MM.1S (cell line): ENCODE measurements at regions not wholly inside any gene's neighbourhood (a gene's known extent, or its start where the extent isn't known, plus 50 kb on each side); places are given as distances from the start of the nearest gene placed in this dataset.

ENCODE experiments used
- DNase-seq: peaks from one replicate; pipeline ENCODE4 v3.0.0-alpha.2; 2015
- H2AFZ ChIP-seq: fragments of 300-600 bp; sonication (generic); 2 replicates; pipeline ENCODE4 v1.6.0; 2016; ENCODE audit warnings: antibody characterized with exemption, low read length
- H3F3A ChIP-seq: fragments of 300-600 bp; sonication (generic); 2 replicates; pipeline ENCODE4 v1.6.1; 2016; ENCODE audit warnings: mild to moderate bottlenecking, antibody characterized with exemption, low read length, moderate library complexity, mixed read lengths; ENCODE audit not compliant: insufficient read depth
- H3K27ac ChIP-seq: fragments of 300-600 bp; sonication (generic); 2 replicates; pipeline ENCODE4 v1.5.1; 2016; ENCODE audit warnings: mild to moderate bottlenecking, low read length
- H3K27me3 ChIP-seq: fragments of 300-600 bp; sonication (generic); replicated peaks from 2 replicates; pipeline ENCODE4 v1.6.0; 2016; ENCODE audit warnings: low read length; ENCODE audit not compliant: insufficient read depth
- H3K36me3 ChIP-seq: fragments of 300-600 bp; sonication (generic); replicated peaks from 2 replicates; pipeline ENCODE4 v1.6.1; 2016; ENCODE audit warnings: mild to moderate bottlenecking, low read length, mixed read lengths; ENCODE audit not compliant: insufficient read depth
- H3K4me1 ChIP-seq: fragments of 300-600 bp; sonication (generic); 2 replicates; pipeline ENCODE4 v1.6.1; 2016; ENCODE audit warnings: low read length, mixed read lengths
- H3K4me2 ChIP-seq: fragments of 300-600 bp; sonication (generic); 2 replicates; pipeline ENCODE4 v1.6.0; 2016; ENCODE audit warnings: low read depth, low read length
- H3K4me3 ChIP-seq: fragments of 300-600 bp; sonication (generic); 2 replicates; pipeline ENCODE4 v1.5.1; 2016; ENCODE audit warnings: low read length, mixed read lengths
- H3K79me2 ChIP-seq: fragments of 300-600 bp; sonication (generic); 2 replicates; pipeline ENCODE4 v1.6.1; 2016; ENCODE audit warnings: mixed run types, low read length, mixed read lengths
- H3K9ac ChIP-seq: fragments of 300-600 bp; sonication (generic); 2 replicates; pipeline ENCODE4 v1.6.1; 2016; ENCODE audit warnings: low read length, mixed read lengths
- H3K9me2 ChIP-seq: fragments of 300-600 bp; sonication (generic); replicated peaks from 2 replicates; pipeline ENCODE4 v1.6.1; 2016; ENCODE audit warnings: mild to moderate bottlenecking, low read length, mixed read lengths; ENCODE audit not compliant: insufficient read depth
- H3K9me3 ChIP-seq: fragments of 300-600 bp; sonication (generic); replicated peaks from 2 replicates; pipeline ENCODE4 v1.6.1; 2016; ENCODE audit warnings: mild to moderate bottlenecking, low read length, mixed read lengths; ENCODE audit not compliant: insufficient read depth
- H4K20me1 ChIP-seq: fragments of 300-600 bp; sonication (generic); 2 replicates; pipeline ENCODE4 v1.6.1; 2016; ENCODE audit warnings: mild to moderate bottlenecking, low read length, moderate library complexity, mixed read lengths; ENCODE audit not compliant: insufficient read depth
- CTCF ChIP-seq: fragments of 300-600 bp; sonication (generic); IDR thresholded peaks from 2 replicates; pipeline ENCODE4 v1.5.1; 2016; ENCODE audit warnings: antibody characterized with exemption, low read length, mixed read lengths
- EZH2 ChIP-seq: fragments of 300-600 bp; sonication (generic); optimal IDR thresholded peaks from 2 replicates; pipeline ENCODE3; 2017; ENCODE audit warnings: low read depth, mild to moderate bottlenecking, antibody characterized with exemption, low read length, mixed read lengths
- EZH2phosphoT487 ChIP-seq: fragments of 300-600 bp; sonication (generic); IDR thresholded peaks from 2 replicates; pipeline ENCODE4 v1.6.1; 2018; ENCODE audit warnings: antibody characterized with exemption, low read length

DNA sequence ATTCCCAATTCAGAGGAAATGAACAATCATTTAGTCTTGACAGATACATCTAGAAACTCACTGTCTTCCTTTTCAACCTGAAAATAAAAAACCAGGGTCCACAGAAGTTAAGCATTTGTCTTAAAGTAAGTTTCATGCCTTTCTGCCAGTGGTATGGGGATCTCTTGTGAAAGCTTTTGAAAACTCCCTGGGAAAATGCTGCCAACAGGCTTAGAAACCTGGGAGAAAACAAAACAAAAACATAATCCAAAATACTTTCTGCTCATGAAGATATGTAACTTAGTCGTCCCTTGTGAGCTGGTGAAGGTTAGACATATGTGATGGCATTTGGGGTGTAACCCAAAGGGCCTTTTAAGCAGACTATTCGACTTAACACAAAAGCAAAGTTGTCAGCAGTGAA is 66.4 kb upstream of the ZNF438 start:
- Histone ChIP-seq H3K9me2 (no peaks in the 10 kb centered on the region), H3K4me1 (no peaks in the 10 kb centered on the region), H3K4me2 (no peak overlapping the region), H3K4me3 (no peak overlapping the region), H3K79me2 (no peaks in the 10 kb centered on the region), H2AFZ (no peak overlapping the region), H3K27me3 (no peaks in the 10 kb centered on the region), H3F3A (no peaks in the 10 kb centered on the region), H3K9me3 (no peaks in the 10 kb centered on the region), H4K20me1 (no peaks in the 10 kb centered on the region), H3K9ac (no peak overlapping the region), H3K27ac (no peak overlapping the region), H3K36me3 (no peaks in the 10 kb centered on the region)
- TF ChIP-seq CTCF: no peak
- no peak for DNase-seq

- H3K4me1 ChIP-seq: no peaks in the 10 kb centered on the region
- no peaks in the 10 kb centered on the region for H3K36me3 ChIP-seq
- H2AFZ ChIP-seq: no peak overlapping the region
- H3K79me2 ChIP-seq: no peaks in the 10 kb centered on the region
- no peak overlapping the region for H3K4me3 ChIP-seq
- no peaks in the 10 kb centered on the region for H3K9me2 ChIP-seq
- no peaks in the 10 kb centered on the region for H3F3A ChIP-seq
- H3K9me3 ChIP-seq: no peaks in the 10 kb centered on the region
- no peak overlapping the region for H3K9ac ChIP-seq
- DNase-seq: no peak
- no peaks in the 10 kb centered on the region for H4K20me1 ChIP-seq
- TF ChIP-seq CTCF: no peak
- no peak for TF ChIP-seq EZH2phosphoT487
- no peak for TF ChIP-seq EZH2
- H3K27me3 ChIP-seq: no peaks in the 10 kb centered on the region
- H3K27ac ChIP-seq: no peak overlapping the region
- no peak overlapping the region for H3K4me2 ChIP-seq
Measured at GRCh38 chr10:31099094-31099493, 67.4 kb upstream of the ZNF438 start.

- no peaks in the 10 kb centered on the region for H3K9me2 ChIP-seq
- H3K79me2 ChIP-seq: no peaks in the 10 kb centered on the region
- H3K4me1 ChIP-seq: no peaks in the 10 kb centered on the region
- H3K36me3 ChIP-seq: no peaks in the 10 kb centered on the region
- no peak for DNase-seq
- H3K4me2 ChIP-seq: no peak overlapping the region
- no peaks in the 10 kb centered on the region for H3K9me3 ChIP-seq
- H3K9ac ChIP-seq: no peak overlapping the region
- TF ChIP-seq CTCF (no peak), EZH2 (no peak), EZH2phosphoT487 (no peak)
- no peaks in the 10 kb centered on the region for H4K20me1 ChIP-seq
- no peaks in the 10 kb centered on the region for H3F3A ChIP-seq
- no peak overlapping the region for H3K27ac ChIP-seq
- H2AFZ ChIP-seq: no peak overlapping the region
- H3K27me3 ChIP-seq: no peaks in the 10 kb centered on the region
- no peak overlapping the region for H3K4me3 ChIP-seq
Measured at GRCh38 chr10:31099664-31100063, 68.0 kb upstream of the ZNF438 start.
